K562 (cell line): ENCODE measurements at regions not wholly inside any gene's neighbourhood (a gene's known extent, or its start where the extent isn't known, plus 50 kb on each side); places are given as distances from the start of the nearest gene placed in this dataset.

Experiments
- ATAC-seq: fragments of 200-7000 bp; cut with Tn5 transposase; 3 replicates; pipeline ENCODE4 v1.9.1; 2020; ENCODE audit warnings: moderate library complexity
- BruUV-seq: library from RNA; stranded (reverse); fragments of 400-500 nt; replicated peaks from 2 replicates; lab custom pipeline; 2021; lab: Mats Ljungman, UMichigan
- CTCF ChIA-PET: fragments of 300-600 bp; formaldehyde crosslinking; extraction: SDS; loops from one replicate; lab custom pipeline; 2021; ENCODE audit warnings: low intra/inter-chr PET ratio; lab: Yijun Ruan, JAX
- POLR2A ChIA-PET: fragments of 300-600, 350-650 bp; sonication (Branson Sonifier 250); formaldehyde crosslinking; extraction: SDS; loops from one replicate; lab custom pipeline; 2021; ENCODE audit warnings: antibody characterized with exemption, inconsistent platforms; lab: Yijun Ruan, JAX
- DNase-seq, 4 experiments: peaks; one replicate each; pipeline versions ENCODE4 v3.0.0 to v3.0.0-alpha.2; 2011 to 2018; ENCODE audit warnings: low spot score in 3 of 4, mixed read lengths in 3 of 4; ENCODE audit errors: extremely low read depth in 1 of 4
- FAIRE-seq: peaks from 2 replicates; lab custom pipeline; 2011; peaks lifted over from hg19 to GRCh38; lab: Jason Lieb, UNC
- H2AFZ ChIP-seq: 2 replicates; pipeline ENCODE4 v1.6.0; 2011; ENCODE audit warnings: low read depth, low read length, control low read depth, inconsistent platforms
- H3K27ac ChIP-seq: fragments of 200-600 bp; 3 replicates; pipeline ENCODE4 v1.8.0; 2011; ENCODE audit warnings: low read depth, mild to moderate bottlenecking, control low read depth, inconsistent platforms, low read length, moderate library complexity, mixed read lengths; ENCODE audit errors: extremely low read depth
- H3K27me3 ChIP-seq, 2 experiments: fragments of 300-600 bp in 1 of 2; 2 replicates in 1 of 2; 3 replicates in 1 of 2; pipeline versions ENCODE4 v1.6.0 to v1.8.0; 2011; ENCODE audit warnings: inconsistent platforms in 2 of 2, low read length in 2 of 2, mild to moderate bottlenecking in 1 of 2, mixed read lengths in 1 of 2, moderate library complexity in 1 of 2; ENCODE audit not compliant: control insufficient read depth in 2 of 2, insufficient read depth in 2 of 2
- H3K36me3 ChIP-seq: fragments of 300-600 bp; 3 replicates; pipeline ENCODE4 v1.8.0; 2011; ENCODE audit warnings: mild to moderate bottlenecking, low read length, inconsistent platforms; ENCODE audit not compliant: control insufficient read depth, insufficient read depth
- H3K4me1 ChIP-seq, 2 experiments: fragments of 200-600 bp in 1 of 2; replicated peaks in 1 of 2; 2 replicates in 1 of 2; 3 replicates in 1 of 2; pipeline versions ENCODE4 v1.5.1 to v1.8.0; 2011; ENCODE audit warnings: inconsistent platforms in 2 of 2, low read length in 2 of 2, mild to moderate bottlenecking in 1 of 2, mixed read lengths in 1 of 2, moderate library complexity in 1 of 2; ENCODE audit not compliant: control insufficient read depth in 2 of 2, insufficient read depth in 2 of 2
- H3K4me2 ChIP-seq: 2 replicates; pipeline ENCODE4 v1.6.1; 2011; ENCODE audit warnings: low read length, control low read depth, inconsistent platforms, mixed read lengths; ENCODE audit not compliant: insufficient read depth
- H3K4me3 ChIP-seq: fragments of 200-600 bp; sonication (generic), shearing (Covaris generic); 2 replicates; pipeline ENCODE4 v1.5.1; 2016; ENCODE audit warnings: control low read depth, inconsistent platforms
- H3K79me2 ChIP-seq: fragments of 200-600 bp; 3 replicates; pipeline ENCODE4 v1.8.0; 2011; ENCODE audit warnings: low read length, inconsistent platforms; ENCODE audit not compliant: control insufficient read depth, insufficient read depth
- H3K9ac ChIP-seq, 2 experiments: 2 replicates each; pipeline versions ENCODE4 v1.6.0 to v1.6.1; 2011; ENCODE audit warnings: low read depth in 2 of 2, low read length in 2 of 2, control low read depth in 1 of 2, inconsistent platforms in 1 of 2, mild to moderate bottlenecking in 1 of 2, mixed read lengths in 1 of 2; ENCODE audit not compliant: insufficient read depth in 1 of 2
- H3K9me1 ChIP-seq: one replicate; pipeline ENCODE4 v1.6.0; 2011; ENCODE audit warnings: inconsistent platforms, mild to moderate bottlenecking, low read length, moderate library complexity; ENCODE audit not compliant: control insufficient read depth, insufficient read depth
- H3K9me3 ChIP-seq: replicated peaks from 2 replicates; pipeline ENCODE4 v1.5.1; 2011; ENCODE audit warnings: low read depth, low read length, inconsistent platforms; ENCODE audit not compliant: control insufficient read depth, insufficient read depth
- H4K20me1 ChIP-seq: replicated peaks from 2 replicates; pipeline ENCODE4 v1.6.1; 2011; ENCODE audit warnings: low read length, inconsistent platforms, mixed read lengths; ENCODE audit not compliant: control insufficient read depth, insufficient read depth
- CSDE1 ChIP-seq, 2 experiments: fragments of 450-650 bp; IDR thresholded peaks; 2 replicates each; pipeline ENCODE4 v1.6.1; 2016; ENCODE audit warnings: mild to moderate bottlenecking in 1 of 2
- ESRRB ChIP-seq: fragments of 250-450 bp; sonication (Bioruptor Pico); IDR thresholded peaks from 2 replicates; pipeline ENCODE4 v1.5.0; 2020; ENCODE audit warnings: mild to moderate bottlenecking, moderate library complexity, borderline replicate concordance
- FIP1L1 ChIP-seq: fragments of 200-400 bp; formaldehyde crosslinking; IDR thresholded peaks from 2 replicates; pipeline ENCODE4 v1.6.1; 2018; ENCODE audit warnings: mild to moderate bottlenecking, low read depth, low read length; ENCODE audit not compliant: poor library complexity, severe bottlenecking
- NFYB ChIP-seq: IDR thresholded peaks from 2 replicates; pipeline ENCODE4 v1.6.1; 2011; ENCODE audit warnings: mild to moderate bottlenecking, moderate library complexity; ENCODE audit not compliant: insufficient read length; ENCODE audit errors: extremely low read depth
- RCOR1 ChIP-seq, 2 experiments: IDR thresholded peaks; 2 replicates each; pipeline ENCODE4 v1.6.1; 2012; ENCODE audit warnings: low read depth in 2 of 2, low read length in 2 of 2, borderline replicate concordance in 1 of 2, improper control_type of control experiment in 1 of 2
- ZNF384 ChIP-seq: IDR thresholded peaks from 2 replicates; pipeline ENCODE4 v1.6.1; 2012; ENCODE audit warnings: low read depth, low read length, improper control_type of control experiment
- ZNF707 ChIP-seq: fragments of 250-450 bp; sonication (Bioruptor Pico); conservative IDR thresholded peaks from 2 replicates; pipeline ENCODE4 v1.8.0; 2022; ENCODE audit warnings: inconsistent platforms, mild to moderate bottlenecking, moderate library complexity
- ZZZ3 ChIP-seq: fragments of 450-650 bp; IDR thresholded peaks from 2 replicates; pipeline ENCODE4 v1.6.1; 2016; ENCODE audit warnings: antibody characterized with exemption, mild to moderate bottlenecking, moderate library complexity
- whole genome bisulfite sequencing: fragments of 100-300 bp; shearing (Covaris generic); methylation state at CpG from one replicate; pipeline ENCODE4 v1.1.6; 2016; ENCODE audit warnings: low coverage, mixed read lengths; ENCODE audit not compliant: insufficient coverage; ENCODE audit errors: missing lambda C conversion rate; 5-methylcytosine and 5-hydroxymethylcytosine counted together
- in situ Hi-C: fragments of 300-500 bp; cut with MboI; formaldehyde crosslinking; loops from 4 replicates; pipeline ENCODE4 v1.15.0; 2018; ENCODE audit warnings: inconsistent platforms, mixed read lengths
- intact Hi-C: fragments of 100-400 bp; cut with micrococcal nuclease; formaldehyde crosslinking; loops from 2 replicates; pipeline ENCODE4 v1.14.2; 2022
- TF ChIP-seq, protein P1 (sequence below): sonication (generic); formaldehyde crosslinking; IDR thresholded peaks from 2 replicates; pipeline ENCODE4 v1.8.1; 2023; ENCODE audit warnings: mild to moderate bottlenecking, missing genetic modification reagents
- TF ChIP-seq, protein P2 (sequence below): fragments of 250-450 bp; sonication (Bioruptor Pico); IDR thresholded peaks from 2 replicates; pipeline ENCODE4 v1.4.0; 2020; ENCODE audit warnings: borderline replicate concordance

DNA sequence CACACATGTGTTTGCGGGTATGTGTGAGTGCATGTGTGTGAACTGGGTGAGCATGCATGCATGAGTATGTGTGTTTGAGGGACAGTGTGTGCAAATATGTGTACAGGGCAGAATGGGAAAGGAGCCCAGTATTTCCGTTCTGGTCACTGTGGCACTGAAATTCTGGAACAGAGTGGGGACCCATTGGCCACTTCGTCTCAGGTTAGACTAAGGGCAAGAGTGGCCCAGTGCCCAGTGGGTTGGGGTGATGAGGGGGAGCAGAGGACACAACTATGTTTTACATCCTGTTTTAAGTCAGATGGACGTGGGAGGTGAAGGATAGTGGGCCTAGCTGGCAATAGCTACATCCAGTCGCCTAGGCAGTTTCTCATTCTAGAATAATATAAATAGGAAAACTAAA, 438.5 kb downstream of the DYNC2H1 start:
- H3K9ac ChIP-seq, result no peak overlapping the region
- TF ChIP-seq, protein P1, sequence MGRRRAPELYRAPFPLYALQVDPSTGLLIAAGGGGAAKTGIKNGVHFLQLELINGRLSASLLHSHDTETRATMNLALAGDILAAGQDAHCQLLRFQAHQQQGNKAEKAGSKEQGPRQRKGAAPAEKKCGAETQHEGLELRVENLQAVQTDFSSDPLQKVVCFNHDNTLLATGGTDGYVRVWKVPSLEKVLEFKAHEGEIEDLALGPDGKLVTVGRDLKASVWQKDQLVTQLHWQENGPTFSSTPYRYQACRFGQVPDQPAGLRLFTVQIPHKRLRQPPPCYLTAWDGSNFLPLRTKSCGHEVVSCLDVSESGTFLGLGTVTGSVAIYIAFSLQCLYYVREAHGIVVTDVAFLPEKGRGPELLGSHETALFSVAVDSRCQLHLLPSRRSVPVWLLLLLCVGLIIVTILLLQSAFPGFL (CRISPR knock-in tag), result no peak
- TF ChIP-seq FIP1L1, result no peak
- no peak for TF ChIP-seq ZNF707
- TF ChIP-seq, protein P2, sequence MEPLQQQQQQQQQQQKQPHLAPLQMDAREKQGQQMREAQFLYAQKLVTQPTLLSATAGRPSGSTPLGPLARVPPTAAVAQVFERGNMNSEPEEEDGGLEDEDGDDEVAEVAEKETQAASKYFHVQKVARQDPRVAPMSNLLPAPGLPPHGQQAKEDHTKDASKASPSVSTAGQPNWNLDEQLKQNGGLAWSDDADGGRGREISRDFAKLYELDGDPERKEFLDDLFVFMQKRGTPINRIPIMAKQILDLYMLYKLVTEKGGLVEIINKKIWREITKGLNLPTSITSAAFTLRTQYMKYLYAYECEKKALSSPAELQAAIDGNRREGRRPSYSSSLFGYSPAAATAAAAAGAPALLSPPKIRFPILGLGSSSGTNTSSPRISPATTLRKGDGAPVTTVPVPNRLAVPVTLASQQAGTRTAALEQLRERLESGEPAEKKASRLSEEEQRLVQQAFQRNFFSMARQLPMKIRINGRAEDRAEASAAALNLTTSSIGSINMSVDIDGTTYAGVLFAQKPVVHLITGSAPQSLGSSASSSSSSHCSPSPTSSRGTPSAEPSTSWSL (CRISPR knock-in tag), result no peak
- TF ChIP-seq ESRRB (CRISPR knock-in tag), result no peak
- no peak for TF ChIP-seq ZNF384
- no peak for TF ChIP-seq ZZZ3
- TF ChIP-seq RCOR1 (IDR thresholded peaks at IDR 0.05; ENCODE audit: borderline replicate concordance in 1 of 2, low read depth in 2 of 2, low read length in 2 of 2), result no peak
- no peak for TF ChIP-seq CSDE1 (IDR thresholded peaks at IDR 0.05)
- TF ChIP-seq NFYB, result no peak
- H3K27me3 ChIP-seq, result no peaks in the 10 kb centered on the region
- no TSS peak for BruUV-seq
- no peaks in the 10 kb centered on the region for H4K20me1 ChIP-seq
- no peak for DNase-seq
- no peaks in the 10 kb centered on the region for H3K79me2 ChIP-seq
- POLR2A ChIA-PET, result no interaction called here
- in situ Hi-C loops (no loop called here), intact Hi-C loops (no loop called here)
- H2AFZ ChIP-seq, result no peak overlapping the region
- H3K27ac ChIP-seq, result no peak overlapping the region
- no peaks in the 10 kb centered on the region; the same call in 1 of the 2 replicates for H3K9me3 ChIP-seq
- no peak overlapping the region for H3K4me3 ChIP-seq
- no peak overlapping the region for H3K4me2 ChIP-seq
- CTCF ChIA-PET, result no interaction called here
- no peaks in the 10 kb centered on the region for H3K9me1 ChIP-seq
- no peaks in the 10 kb centered on the region for H3K36me3 ChIP-seq
- FAIRE-seq, result no peak
- H3K4me1 ChIP-seq, result no peaks in the 10 kb centered on the region
- no peak for ATAC-seq
- 1% methylated on average over 5 of the region's 5 CpGs for WGBS
